WERI-Rb-1 (cell line): ENCODE measurements at regions not wholly inside any gene's neighbourhood (a gene's known extent, or its start where the extent isn't known, plus 50 kb on each side); places are given as distances from the start of the nearest gene placed in this dataset.

ENCODE experiments used
- DNase-seq: peaks from one replicate; pipeline ENCODE4 v3.0.0-alpha.2; 2020
- H3K27ac ChIP-seq: fragments of 250-450 bp; sonication (Bioruptor Pico); 2 replicates; pipeline ENCODE4 v1.5.1; 2020; ENCODE audit warnings: mild to moderate bottlenecking, moderate library complexity
- H3K27me3 ChIP-seq: fragments of 250-450 bp; sonication (Bioruptor Pico); 2 replicates; pipeline ENCODE4 v1.5.1; 2021; ENCODE audit warnings: mild to moderate bottlenecking, low read depth, moderate library complexity; ENCODE audit not compliant: insufficient read depth, severe bottlenecking
- H3K36me3 ChIP-seq: fragments of 250-450 bp; sonication (Bioruptor Pico); 2 replicates; pipeline ENCODE4 v1.5.1; 2020; ENCODE audit warnings: mild to moderate bottlenecking, moderate library complexity
- H3K4me3 ChIP-seq: 2 replicates; pipeline ENCODE4 v1.5.1; 2011; ENCODE audit warnings: low read depth, mild to moderate bottlenecking, control low read depth, low read length
- H3K9me3 ChIP-seq: fragments of 250-450 bp; sonication (Bioruptor Pico); 2 replicates; pipeline ENCODE4 v1.5.1; 2021; ENCODE audit warnings: mild to moderate bottlenecking, moderate library complexity; ENCODE audit not compliant: severe bottlenecking
- CTCF ChIP-seq: IDR thresholded peaks from 2 replicates; pipeline ENCODE4 v1.5.1; 2011; ENCODE audit warnings: low read depth, mild to moderate bottlenecking, control low read depth, inconsistent platforms, low read length

DNA sequence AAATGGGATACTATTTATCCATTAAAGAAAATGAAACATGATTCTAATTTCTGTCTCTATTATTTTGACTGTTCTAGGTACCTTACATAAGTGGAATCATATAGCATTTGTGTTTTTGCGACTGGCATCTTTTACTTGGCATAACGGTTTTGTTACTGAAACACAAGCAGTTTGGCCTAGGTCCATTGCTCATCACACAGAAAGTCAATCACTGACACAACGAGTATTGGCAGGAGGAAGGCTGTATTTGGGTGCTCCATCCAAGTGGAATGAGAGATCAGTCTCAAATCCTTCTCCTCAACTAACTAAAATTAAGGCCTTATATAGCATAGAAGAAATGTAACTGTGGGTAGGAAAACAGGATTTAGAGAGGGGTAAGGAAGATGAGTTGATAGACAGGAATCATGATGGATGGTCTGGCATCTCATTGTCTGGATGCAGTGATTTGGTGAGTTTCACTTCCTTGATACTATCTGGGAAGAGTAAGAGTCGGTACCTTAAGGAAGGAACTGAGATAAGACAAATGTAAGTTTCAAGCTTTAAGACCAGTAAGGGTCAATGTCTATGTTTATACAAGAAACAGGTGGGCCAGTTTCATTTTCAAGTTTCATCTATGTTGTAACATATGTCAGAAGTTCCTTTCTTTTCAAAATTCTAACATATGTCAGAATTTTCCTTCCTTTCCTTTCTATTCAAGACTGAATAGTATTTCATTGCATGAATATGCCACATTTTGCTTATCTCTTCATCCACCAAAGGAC, 276.9 kb upstream of the RAB6C start:
- H3K4me3 ChIP-seq = no peak overlapping the region
- no peak overlapping the region for H3K27ac ChIP-seq
- no peak for DNase-seq
- no peaks in the 10 kb centered on the region for H3K36me3 ChIP-seq
- H3K27me3 ChIP-seq = no peaks in the 10 kb centered on the region
- TF ChIP-seq CTCF = no peak
- H3K9me3 ChIP-seq = no peaks in the 10 kb centered on the region

DNA sequence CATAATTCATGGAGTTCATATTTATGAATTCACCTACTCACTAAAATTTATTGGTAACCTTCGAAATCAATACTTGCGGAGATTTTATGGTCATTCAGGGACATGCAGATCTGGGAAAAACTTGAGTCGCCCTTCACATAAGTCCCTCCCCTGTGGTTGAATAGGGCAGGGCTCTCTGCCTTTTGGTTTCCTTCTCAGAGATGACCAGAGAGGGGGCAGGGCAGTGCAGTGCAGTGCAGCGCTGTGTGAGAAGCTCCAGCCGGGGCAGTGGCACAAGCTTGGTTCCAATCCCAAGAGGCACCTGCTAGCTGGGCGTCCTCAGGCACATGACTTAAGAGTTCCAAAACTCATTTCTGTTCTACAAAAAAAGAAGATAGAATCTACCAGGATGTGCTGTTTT, 274.4 kb upstream of the RAB6C start:
- Histone ChIP-seq H3K27ac (no peak overlapping the region), H3K4me3 (no peak overlapping the region), H3K27me3 (no peaks in the 10 kb centered on the region), H3K9me3 (no peaks in the 10 kb centered on the region), H3K36me3 (no peaks in the 10 kb centered on the region)
- DNase-seq = no peak
- no peak for TF ChIP-seq CTCF

DNA sequence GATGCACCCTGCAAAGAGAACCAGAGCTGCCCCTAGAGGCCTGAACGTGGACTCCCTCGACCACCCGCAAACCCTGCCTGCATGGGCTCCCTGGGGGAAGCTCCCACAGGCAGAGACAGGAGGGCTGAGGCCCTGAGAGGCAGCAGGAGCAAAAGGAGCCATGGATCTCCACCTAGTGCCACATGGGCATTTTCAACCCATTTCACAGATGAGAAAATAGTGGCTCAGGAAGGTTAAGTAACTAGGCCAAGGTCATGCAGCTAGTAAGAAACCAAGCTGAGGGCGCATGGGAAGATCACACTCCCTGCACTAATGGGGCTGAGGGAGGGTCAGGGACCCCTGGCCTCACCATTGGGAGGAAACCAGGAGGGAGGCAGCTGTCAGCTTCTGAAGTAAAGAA, 271.7 kb upstream of the RAB6C start:
- H3K27me3 ChIP-seq = no peaks in the 10 kb centered on the region

GRCh38 chr2:129708221-129708967, 271.1 kb upstream of the RAB6C start:
- no peak for DNase-seq
- Histone ChIP-seq H3K36me3 (no peaks in the 10 kb centered on the region), H3K27ac (no peak overlapping the region), H3K9me3 (no peaks in the 10 kb centered on the region), H3K4me3 (no peak overlapping the region), H3K27me3 (no peaks in the 10 kb centered on the region)
- peak; percentile 37 for TF ChIP-seq CTCF

More for the DNA sequence above, 271.7 kb upstream of the RAB6C start:
- H3K4me3 ChIP-seq = no peak overlapping the region
- H3K36me3 ChIP-seq = no peaks in the 10 kb centered on the region
- TF ChIP-seq CTCF = no peak
- no peaks in the 10 kb centered on the region for H3K9me3 ChIP-seq
- DNase-seq = no peak
- H3K27ac ChIP-seq = no peak overlapping the region

DNA sequence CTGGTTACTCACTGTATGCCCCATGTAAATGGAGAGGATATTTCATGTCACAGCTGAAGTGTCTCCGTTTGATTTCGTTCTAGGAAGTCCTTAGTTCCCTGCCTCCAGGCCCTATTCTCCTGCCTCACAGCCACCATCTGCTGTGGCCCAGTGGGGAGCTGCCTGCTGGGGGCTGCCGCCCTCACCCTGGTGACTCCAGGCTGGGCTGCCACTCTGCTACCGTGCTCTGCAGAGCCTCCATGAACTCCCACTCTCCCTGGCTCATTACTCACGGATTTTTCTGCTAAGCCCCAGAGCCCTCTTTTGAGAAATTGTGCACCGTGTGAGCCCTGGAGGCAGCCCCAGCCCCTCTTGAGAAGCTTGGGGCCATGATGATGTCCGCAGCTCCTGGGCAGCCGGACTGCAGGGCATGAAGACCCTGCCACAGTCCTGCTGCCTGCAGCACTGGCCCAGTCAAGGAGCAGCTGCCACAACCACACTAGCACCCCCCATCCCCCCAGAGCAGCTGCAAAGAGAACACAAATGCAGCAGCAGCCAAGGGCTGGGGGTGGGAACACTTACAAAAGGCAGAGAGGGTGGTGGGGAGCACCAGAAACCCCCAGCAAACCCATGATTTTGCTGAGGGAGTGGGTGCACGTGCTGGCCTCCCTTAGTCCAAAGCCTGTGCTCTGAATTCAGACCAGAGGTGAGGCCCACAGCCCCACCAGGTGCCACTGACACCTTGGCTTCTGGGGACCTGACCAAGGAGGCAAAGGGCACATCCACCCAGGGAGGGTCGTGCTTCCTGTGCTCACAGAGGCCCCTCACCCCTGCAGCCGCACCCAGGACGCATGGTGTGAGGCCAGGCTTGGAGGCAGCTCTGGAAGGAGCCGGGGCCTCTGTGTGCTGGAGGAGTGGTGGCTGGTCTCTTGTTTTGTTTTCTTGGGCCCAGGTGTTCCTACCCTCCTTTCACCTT, 270.2 kb upstream of the RAB6C start:
- H3K27ac ChIP-seq = no peak overlapping the region
- H3K4me3 ChIP-seq = no peak overlapping the region
- TF ChIP-seq CTCF = no peak
- no peaks in the 10 kb centered on the region for H3K27me3 ChIP-seq
- DNase-seq = no peak
- H3K9me3 ChIP-seq = no peaks in the 10 kb centered on the region
- H3K36me3 ChIP-seq = no peaks in the 10 kb centered on the region
